GM12892 (cell line): ENCODE measurements at regions not wholly inside any gene's neighbourhood (a gene's known extent, or its start where the extent isn't known, plus 50 kb on each side); places are given as distances from the start of the nearest gene placed in this dataset.

Source experiments
- DNase-seq: peaks from one replicate; pipeline ENCODE4 v3.0.0; 2011; ENCODE audit not compliant: insufficient read length
- FAIRE-seq: peaks from 2 replicates; lab custom pipeline; 2011; peaks lifted over from hg19 to GRCh38; lab: Jason Lieb, UNC
- POLR2A ChIP-seq: IDR thresholded peaks from 2 replicates; pipeline ENCODE4 v1.6.1; 2011; ENCODE audit warnings: low read depth, low read length, control low read depth
- POLR2AphosphoS5 ChIP-seq: IDR thresholded peaks from 2 replicates; pipeline ENCODE4 v1.6.1; 2011; ENCODE audit warnings: low read depth, low read length, control low read depth
- TAF1 ChIP-seq: IDR thresholded peaks from 2 replicates; pipeline ENCODE4 v1.6.1; 2011; ENCODE audit warnings: low read depth, mild to moderate bottlenecking, control low read depth, low read length, borderline replicate concordance

DNA sequence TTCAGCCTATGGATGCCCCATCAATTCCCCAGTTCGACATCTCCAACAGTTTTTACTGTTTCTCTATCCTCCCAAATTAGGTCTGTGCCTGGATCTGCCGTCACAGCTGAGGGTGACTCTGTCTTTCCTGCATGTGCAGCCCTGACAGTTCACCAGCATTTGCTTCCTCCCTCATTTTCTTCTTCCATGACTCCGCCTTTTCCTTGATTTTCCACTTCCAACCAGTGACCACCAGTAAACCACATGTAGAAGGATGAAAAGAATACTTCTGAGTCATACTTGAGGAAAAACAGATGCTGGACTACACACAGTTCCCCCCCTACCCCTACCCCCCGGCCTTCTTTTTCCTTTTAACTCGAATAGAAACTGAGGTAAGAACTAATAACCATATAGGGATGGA is 311.8 kb upstream of the POM121L12 start:
- FAIRE-seq: no peak
- TF ChIP-seq POLR2A (no peak), POLR2AphosphoS5 (no peak), TAF1 (no peak)
- DNase-seq: no peak

DNA sequence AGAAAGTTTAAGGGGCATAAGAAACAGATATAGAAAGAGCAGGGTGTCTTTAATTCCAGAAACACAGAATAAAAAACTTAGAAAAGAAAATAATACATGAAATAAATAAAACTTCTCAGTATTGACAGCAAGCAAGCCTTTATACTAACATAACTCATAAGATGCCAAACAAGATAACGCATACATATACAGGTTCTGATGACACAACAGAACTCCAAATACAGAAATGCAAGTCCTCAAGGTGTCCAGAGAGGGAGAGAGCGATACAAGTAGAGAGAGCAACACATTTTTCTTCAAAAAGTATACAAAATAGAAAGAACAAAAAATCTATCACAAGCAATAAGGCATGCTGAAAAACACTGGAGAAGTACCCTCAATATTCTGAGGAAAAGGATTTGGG is 314.6 kb upstream of the POM121L12 start:
- no peak for FAIRE-seq
- TF ChIP-seq POLR2AphosphoS5: no peak
- no peak for TF ChIP-seq TAF1

GRCh38 chr7:52719677-52720076 is 315.8 kb upstream of the POM121L12 start:
- FAIRE-seq: no peak
- DNase-seq: no peak
- TF ChIP-seq TAF1: no peak
- no peak for TF ChIP-seq POLR2A
- no peak for TF ChIP-seq POLR2AphosphoS5

More for the DNA sequence above, 314.6 kb upstream of the POM121L12 start:
- DNase-seq: no peak

- FAIRE-seq: no peak
- DNase-seq: no peak
- no peak for TF ChIP-seq TAF1
- TF ChIP-seq POLR2A: no peak
- TF ChIP-seq POLR2AphosphoS5: no peak
Measured at GRCh38 chr7:52715701-52716100, 319.7 kb upstream of the POM121L12 start.

DNA sequence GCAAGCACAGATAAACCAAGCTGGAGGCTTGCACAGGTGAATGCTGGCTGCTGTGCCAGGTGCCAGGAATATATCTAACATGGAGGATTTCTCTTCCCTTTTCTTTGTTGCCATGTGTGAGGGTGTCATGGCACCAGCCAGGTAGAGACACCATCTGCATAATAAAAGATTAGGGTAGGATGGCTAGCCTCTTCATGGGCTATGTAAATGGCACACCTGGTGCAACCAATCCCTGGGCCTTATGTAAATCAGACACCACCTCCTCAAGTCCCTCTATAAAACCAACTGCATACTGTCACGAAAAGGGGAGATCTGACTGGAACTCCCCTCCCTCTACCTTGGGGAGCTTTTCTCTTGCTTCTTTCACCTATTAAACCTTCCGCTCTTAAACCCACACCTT is 322.5 kb upstream of the POM121L12 start:
- DNase-seq (no peak), FAIRE-seq (no peak)
- TF ChIP-seq POLR2AphosphoS5 (no peak), POLR2A (no peak), TAF1 (no peak)

- TF ChIP-seq POLR2A (no peak), POLR2AphosphoS5 (no peak), TAF1 (no peak)
- no peak for DNase-seq
- no peak for FAIRE-seq
Measured at GRCh38 chr7:52711951-52712350, 323.5 kb upstream of the POM121L12 start.

- no peak for DNase-seq
- no peak for FAIRE-seq
- no peak for TF ChIP-seq POLR2A
- TF ChIP-seq TAF1: no peak
- TF ChIP-seq POLR2AphosphoS5: no peak
Measured at GRCh38 chr7:52708846-52709245, 326.6 kb upstream of the POM121L12 start.

- DNase-seq (no peak), FAIRE-seq (no peak)
- TF ChIP-seq TAF1 (no peak), POLR2A (no peak), POLR2AphosphoS5 (no peak)
Measured at GRCh38 chr7:52705768-52706167, 329.7 kb upstream of the POM121L12 start.

DNA sequence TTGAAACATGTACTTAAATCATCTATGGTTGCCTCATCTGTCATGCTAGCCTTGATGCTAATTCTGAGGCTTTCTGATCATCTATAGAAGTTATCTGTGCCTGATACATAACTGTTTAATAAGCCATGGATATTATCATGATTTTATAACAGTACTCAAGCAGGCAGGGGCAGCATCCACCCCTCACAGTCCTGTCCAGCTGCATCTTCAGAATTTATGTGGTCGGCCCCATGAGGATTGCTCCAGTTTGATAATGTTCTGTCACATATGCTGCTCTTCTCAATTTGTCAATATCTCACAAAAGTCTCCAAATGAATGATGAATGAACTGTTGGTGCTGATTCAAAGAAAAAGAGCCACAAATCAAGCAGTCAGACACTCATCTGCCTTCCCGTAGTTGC is 335.1 kb upstream of the POM121L12 start:
- FAIRE-seq: no peak
- DNase-seq: no peak
- TF ChIP-seq TAF1 (no peak), POLR2AphosphoS5 (no peak), POLR2A (no peak)

GRCh38 chr7:52695973-52696595 is 339.3 kb upstream of the POM121L12 start:
- DNase-seq (no peak), FAIRE-seq (no peak)
- TF ChIP-seq TAF1: no peak
- no peak for TF ChIP-seq POLR2AphosphoS5
- TF ChIP-seq POLR2A: no peak

DNA sequence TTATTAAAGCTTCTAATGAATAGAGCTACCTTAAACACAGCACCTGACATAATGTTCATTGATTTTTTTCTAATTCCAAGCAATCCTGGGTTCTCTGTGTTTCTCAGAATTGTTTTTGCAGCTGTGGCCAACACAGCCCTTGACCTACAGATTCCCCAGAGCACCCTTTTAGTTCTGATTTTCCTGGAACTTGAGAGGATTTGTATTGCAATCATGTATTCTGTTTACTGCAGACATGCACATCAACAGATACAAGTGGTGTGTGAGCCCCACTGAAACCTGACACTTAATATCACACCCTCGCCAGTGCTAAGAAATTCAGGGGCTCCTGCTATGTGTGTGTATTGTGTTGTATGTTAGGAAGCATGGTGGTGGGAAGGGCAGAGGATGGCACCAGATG is 344.2 kb upstream of the POM121L12 start:
- TF ChIP-seq POLR2A: no peak
- TF ChIP-seq POLR2AphosphoS5: no peak
- TF ChIP-seq TAF1: no peak
- FAIRE-seq: no peak
- DNase-seq: no peak

GRCh38 chr7:52689912-52690311 is 345.5 kb upstream of the POM121L12 start:
- TF ChIP-seq TAF1 (no peak), POLR2A (no peak), POLR2AphosphoS5 (no peak)
- FAIRE-seq (no peak), DNase-seq (no peak)

DNA sequence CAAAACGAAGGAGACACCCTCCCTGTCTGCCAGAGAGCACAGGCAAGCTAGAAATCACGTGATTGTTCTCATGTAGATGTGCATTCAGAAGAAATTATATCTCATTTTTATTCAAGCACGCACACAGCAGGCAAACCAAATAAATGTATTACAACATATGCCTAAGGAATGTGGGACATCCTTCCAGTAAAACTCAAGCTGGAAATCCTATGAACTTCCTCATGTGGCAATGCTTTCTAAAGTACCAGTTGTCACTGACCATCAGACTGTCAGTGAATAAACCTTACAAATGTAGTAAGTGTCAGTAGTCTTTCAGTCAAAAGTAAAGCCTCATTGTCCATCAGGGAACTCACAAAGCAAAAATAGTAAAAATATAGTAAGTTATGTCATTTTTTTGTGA is 350.1 kb upstream of the POM121L12 start:
- DNase-seq (no peak), FAIRE-seq (no peak)
- no peak for TF ChIP-seq POLR2AphosphoS5
